ACC112 (cell line): ENCODE measurements at regions not wholly inside any gene's neighbourhood (a gene's known extent, or its start where the extent isn't known, plus 50 kb on each side); places are given as distances from the start of the nearest gene placed in this dataset.
"Not testable (repeated sequence)": the region's sequence is repeated elsewhere in the genome, so short reads cannot be mapped to it uniquely, and the experiment has no call there.

ENCODE experiments used
- H2AFZ ChIP-seq: fragments of 200-600 bp; sonication (generic); one replicate; pipeline ENCODE4 v1.6.0; 2017; ENCODE audit warnings: antibody characterized with exemption, low read length; ENCODE audit not compliant: unreplicated experiment
- H3K27ac ChIP-seq: fragments of 200-600 bp; sonication (generic); 2 replicates; pipeline ENCODE4 v1.5.1; 2014; ENCODE audit warnings: low read depth, mild to moderate bottlenecking, antibody characterized with exemption, low read length, moderate library complexity
- H3K27me3 ChIP-seq: fragments of 200-600 bp; sonication (generic); 2 replicates; pipeline ENCODE4 v1.6.1; 2014; ENCODE audit warnings: mild to moderate bottlenecking, antibody characterized with exemption, low read length, moderate library complexity, mixed read lengths; ENCODE audit not compliant: insufficient read depth
- H3K36me3 ChIP-seq: fragments of 200-600 bp; sonication (generic); 2 replicates; pipeline ENCODE4 v1.6.1; 2016; ENCODE audit warnings: mild to moderate bottlenecking, antibody characterized with exemption, low read length, moderate library complexity, mixed read lengths; ENCODE audit not compliant: insufficient read depth
- H3K4me1 ChIP-seq: fragments of 200-600 bp; sonication (generic); one replicate; pipeline ENCODE4 v1.6.1; 2016; ENCODE audit warnings: low read length, mixed read lengths; ENCODE audit not compliant: insufficient read depth, unreplicated experiment, control insufficient read depth
- H3K4me3 ChIP-seq: fragments of 200-600 bp; sonication (generic); 2 replicates; pipeline ENCODE4 v1.5.1; 2014; ENCODE audit warnings: mild to moderate bottlenecking, low read depth, low read length
- H3K79me2 ChIP-seq: fragments of 200-600 bp; sonication (generic); one replicate; pipeline ENCODE4 v1.6.0; 2016; ENCODE audit warnings: low read length; ENCODE audit not compliant: control insufficient read depth, unreplicated experiment, insufficient read depth

DNA sequence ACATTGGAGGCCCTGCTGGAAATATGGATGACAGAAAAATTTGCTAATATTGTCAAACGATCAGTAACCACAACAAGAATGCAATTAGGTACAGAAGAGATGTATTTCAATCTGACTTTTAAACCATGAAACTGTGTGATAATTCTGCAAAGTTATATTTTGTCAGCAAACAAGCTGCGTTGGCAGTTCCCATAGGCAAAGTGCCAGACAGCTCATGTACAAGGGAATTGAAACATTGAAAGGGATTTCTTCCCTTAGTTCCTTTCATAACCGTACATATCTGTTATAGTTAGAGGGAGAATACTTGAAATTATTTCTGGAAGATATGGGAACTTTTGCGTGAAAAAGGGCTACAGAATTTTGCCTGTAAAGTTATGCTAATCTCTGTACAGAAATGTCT lies 419.4 kb upstream of the PTGER4 start:
- no peaks in the 10 kb centered on the region for H3K36me3 ChIP-seq
- no peak overlapping the region for H3K4me3 ChIP-seq
- H3K27me3 ChIP-seq, result no peaks in the 10 kb centered on the region
- H2AFZ ChIP-seq, result no peak overlapping the region
- no peak overlapping the region for H3K27ac ChIP-seq
- no peaks in the 10 kb centered on the region for H3K79me2 ChIP-seq
- H3K4me1 ChIP-seq, result no peaks in the 10 kb centered on the region

DNA sequence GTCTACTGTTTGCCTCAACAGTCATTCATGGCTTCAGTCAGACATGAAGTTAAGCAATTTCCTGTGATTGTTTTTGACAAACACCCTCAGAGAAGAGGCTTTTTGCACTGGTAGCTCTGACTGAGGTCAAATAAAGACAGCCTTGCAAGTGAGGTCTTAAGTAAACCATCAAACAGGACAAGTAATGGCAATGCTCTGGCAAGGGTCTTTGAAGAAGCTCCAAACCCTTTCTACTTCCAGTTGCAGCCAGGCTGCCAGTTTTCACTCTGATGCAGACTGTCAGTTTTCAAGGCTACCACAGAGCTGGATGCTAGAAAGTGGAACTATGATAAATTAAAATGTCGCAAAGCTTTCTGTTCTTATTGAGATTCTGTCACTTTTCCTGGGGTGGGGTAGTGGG lies 421.5 kb upstream of the PTGER4 start:
- no peak overlapping the region for H2AFZ ChIP-seq
- H3K4me1 ChIP-seq, result no peaks in the 10 kb centered on the region
- H3K27ac ChIP-seq, result no peak overlapping the region
- H3K4me3 ChIP-seq, result no peak overlapping the region
- no peaks in the 10 kb centered on the region for H3K27me3 ChIP-seq
- no peaks in the 10 kb centered on the region for H3K36me3 ChIP-seq
- no peaks in the 10 kb centered on the region for H3K79me2 ChIP-seq

DNA sequence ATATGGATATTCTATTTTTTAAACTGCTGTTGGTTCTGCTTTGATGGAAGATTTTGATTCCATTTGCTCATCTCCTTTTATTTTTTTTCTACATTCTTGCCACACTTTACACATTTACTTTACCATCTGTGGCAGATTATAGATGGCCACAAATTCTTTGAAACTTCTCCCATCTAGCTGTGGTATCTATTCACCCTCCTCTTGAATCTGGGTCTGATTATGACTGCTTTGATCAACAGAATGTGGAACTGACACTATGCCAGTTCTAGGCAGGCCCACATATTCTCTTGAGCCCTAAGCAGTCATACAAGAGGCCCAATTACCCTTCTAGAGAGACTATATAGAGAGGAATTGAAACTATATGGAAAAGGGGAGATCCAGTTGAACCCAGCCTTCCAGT lies 439.0 kb upstream of the PTGER4 start:
- no peak overlapping the region for H3K4me3 ChIP-seq
- H3K4me1 ChIP-seq, result no peaks in the 10 kb centered on the region
- H3K36me3 ChIP-seq, result no peaks in the 10 kb centered on the region
- peak overlapping the region; percentile 63 for H3K27ac ChIP-seq
- no peak overlapping the region for H2AFZ ChIP-seq
- H3K27me3 ChIP-seq, result no peaks in the 10 kb centered on the region
- H3K79me2 ChIP-seq, result no peaks in the 10 kb centered on the region

DNA sequence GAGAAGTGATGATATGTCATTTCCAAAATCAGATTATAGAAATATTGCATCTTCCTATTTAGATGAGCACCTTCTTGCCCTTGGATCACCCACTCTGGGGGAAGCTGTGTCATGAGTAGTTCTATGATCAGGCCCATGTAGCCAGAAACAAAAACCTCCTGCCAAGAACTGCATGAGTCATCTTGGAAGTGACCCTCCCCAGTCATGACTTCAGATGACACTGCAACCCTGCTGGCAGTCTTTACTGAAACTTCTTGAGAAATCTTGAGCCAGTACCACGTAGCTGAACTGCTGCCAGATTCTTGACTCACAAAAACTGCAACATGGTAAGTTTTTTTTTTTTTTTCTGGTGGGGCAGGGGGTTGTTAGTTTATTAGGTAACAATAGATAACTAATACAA lies 439.6 kb upstream of the PTGER4 start:
- Histone ChIP-seq H3K4me1 (no peaks in the 10 kb centered on the region), H3K27ac (peak overlapping the region; percentile 63), H3K36me3 (no peaks in the 10 kb centered on the region), H2AFZ (no peak overlapping the region), H3K79me2 (no peaks in the 10 kb centered on the region), H3K27me3 (no peaks in the 10 kb centered on the region), H3K4me3 (no peak overlapping the region)

DNA sequence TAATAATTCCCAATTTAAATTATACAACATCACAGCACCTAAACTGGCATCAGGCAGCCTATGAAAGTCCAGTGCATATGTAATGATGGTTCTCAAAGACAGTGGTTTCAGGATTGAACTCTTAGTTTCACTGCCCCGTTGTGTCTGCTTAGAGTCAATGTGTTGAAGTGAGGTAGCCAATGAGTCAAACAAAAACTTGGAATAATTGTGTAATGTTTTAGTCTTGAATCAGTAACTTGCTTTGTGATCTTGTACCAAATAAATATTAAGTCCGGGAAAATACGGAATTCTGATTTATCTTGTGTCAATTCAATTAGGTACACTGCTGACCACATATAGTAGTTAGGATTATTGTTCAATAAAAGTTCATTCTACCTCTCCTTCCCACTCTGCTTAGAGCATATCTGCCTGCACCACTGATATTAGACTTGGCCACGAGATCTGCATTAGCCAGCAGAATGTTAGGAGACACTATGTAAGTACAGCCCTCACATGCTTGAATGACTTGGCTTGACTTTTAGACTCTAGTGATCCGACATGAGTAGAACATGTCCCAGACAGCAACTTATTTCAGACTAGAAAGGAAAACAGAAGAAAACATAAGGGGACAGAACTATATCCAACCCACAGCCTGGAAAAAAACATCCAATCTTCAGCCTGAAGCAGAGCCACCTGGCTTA lies 441.5 kb upstream of the PTGER4 start:
- Histone ChIP-seq H3K27ac (no peak overlapping the region), H3K27me3 (no peaks in the 10 kb centered on the region), H2AFZ (no peak overlapping the region), H3K36me3 (no peaks in the 10 kb centered on the region), H3K79me2 (no peaks in the 10 kb centered on the region), H3K4me1 (no peaks in the 10 kb centered on the region), H3K4me3 (no peak overlapping the region)

DNA sequence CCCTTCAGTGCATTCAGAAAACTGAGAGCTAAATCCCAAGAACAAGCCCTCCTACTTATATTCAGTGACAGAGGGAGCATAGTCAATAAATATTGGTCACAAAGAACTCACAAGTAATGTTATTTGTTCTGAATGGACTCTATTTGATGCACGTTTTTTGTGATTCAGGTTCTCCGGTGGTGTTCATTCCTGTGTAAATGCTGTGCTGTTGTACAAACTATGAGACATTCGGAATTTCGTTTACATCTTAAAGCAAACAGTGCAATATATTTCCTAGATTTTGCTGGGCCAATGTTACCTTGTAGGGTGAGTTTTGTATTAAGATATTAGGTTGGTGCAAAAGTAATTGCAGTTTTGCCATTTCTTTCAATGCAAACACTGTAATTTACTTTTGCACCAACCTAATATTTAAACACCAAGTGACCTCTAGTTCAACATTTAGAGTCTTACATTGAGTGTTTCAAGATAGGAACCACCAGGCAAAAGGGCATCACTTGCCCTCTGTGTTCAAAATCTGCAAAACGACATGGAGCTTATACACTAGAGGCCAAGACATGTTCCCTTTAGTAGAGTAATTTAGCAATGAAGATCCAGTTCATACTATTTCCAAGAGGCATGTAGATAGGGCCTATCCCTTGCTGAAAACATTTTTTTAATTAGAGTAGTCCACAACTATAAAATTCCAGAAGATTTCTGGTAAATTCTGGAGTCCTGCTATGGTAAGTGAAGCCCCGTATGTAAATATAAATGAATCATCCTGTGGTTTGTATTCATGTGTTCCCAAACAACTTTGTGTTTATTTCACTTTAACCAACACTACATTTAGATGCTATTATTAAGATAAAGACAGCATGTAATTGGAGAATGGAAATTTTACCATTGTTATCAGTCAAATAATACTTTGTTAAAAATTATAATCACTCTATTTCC lies 444.0 kb upstream of the PTGER4 start:
- peaks cover 6% of the 10 kb centered on the region for H3K4me1 ChIP-seq
- H2AFZ ChIP-seq, result no peak overlapping the region
- no peaks in the 10 kb centered on the region for H3K79me2 ChIP-seq
- no peaks in the 10 kb centered on the region for H3K27me3 ChIP-seq
- H3K4me3 ChIP-seq, result no peak overlapping the region
- no peak overlapping the region for H3K27ac ChIP-seq
- H3K36me3 ChIP-seq, result no peaks in the 10 kb centered on the region

DNA sequence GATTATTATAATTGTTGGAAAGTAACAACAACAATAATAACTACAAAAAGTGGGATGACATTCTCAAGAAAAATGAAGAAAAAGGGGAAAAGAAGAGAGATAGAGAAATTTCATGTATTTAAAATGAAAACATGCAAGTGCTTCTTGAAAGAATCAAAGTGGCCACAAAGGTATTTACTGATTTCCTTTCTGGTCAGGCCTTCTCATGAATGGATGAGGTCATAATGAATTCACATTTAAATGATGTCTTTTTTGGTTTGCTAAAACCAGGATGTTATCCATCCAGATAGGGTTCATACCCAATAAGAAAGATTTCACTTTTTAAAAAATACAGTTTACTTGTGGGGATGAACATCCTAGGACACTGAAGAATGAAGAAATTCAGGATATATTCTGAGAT lies 446.4 kb upstream of the PTGER4 start:
- peaks cover 18% of the 10 kb centered on the region for H3K4me1 ChIP-seq

DNA sequence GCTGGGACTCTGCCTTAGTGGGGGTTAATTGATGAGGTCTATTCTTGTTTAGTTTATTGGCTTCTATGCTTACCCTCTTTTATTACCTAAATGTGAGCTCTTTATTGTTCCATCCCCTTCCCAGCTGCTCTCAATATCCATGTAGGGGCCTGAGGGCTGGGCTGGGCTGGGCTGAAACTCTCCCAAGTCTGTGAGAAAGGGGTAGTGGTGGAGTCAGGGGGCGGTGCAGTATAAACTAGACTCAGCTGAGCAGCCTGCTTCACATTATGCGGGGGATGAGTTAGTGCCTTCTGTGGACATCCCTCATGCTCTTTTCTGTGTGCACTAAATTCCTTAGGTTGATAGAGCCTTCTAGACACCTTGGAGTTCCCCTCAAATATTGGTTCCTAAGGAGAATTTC lies 451.8 kb upstream of the PTGER4 start:
- no peak overlapping the region for H3K27ac ChIP-seq
- H3K4me3 ChIP-seq, result no peak overlapping the region
- no peaks in the 10 kb centered on the region for H3K79me2 ChIP-seq
- H3K27me3 ChIP-seq, result no peaks in the 10 kb centered on the region
- no peaks in the 10 kb centered on the region for H3K36me3 ChIP-seq
- H3K4me1 ChIP-seq, result peaks cover 32% of the 10 kb centered on the region
- H2AFZ ChIP-seq, result no peak overlapping the region

More for the DNA sequence above, 446.4 kb upstream of the PTGER4 start:
- H3K79me2 ChIP-seq, result no peaks in the 10 kb centered on the region
- no peak overlapping the region for H2AFZ ChIP-seq
- no peak overlapping the region for H3K4me3 ChIP-seq
- H3K27ac ChIP-seq, result no peak overlapping the region
- H3K27me3 ChIP-seq, result no peaks in the 10 kb centered on the region
- H3K36me3 ChIP-seq, result no peaks in the 10 kb centered on the region

DNA sequence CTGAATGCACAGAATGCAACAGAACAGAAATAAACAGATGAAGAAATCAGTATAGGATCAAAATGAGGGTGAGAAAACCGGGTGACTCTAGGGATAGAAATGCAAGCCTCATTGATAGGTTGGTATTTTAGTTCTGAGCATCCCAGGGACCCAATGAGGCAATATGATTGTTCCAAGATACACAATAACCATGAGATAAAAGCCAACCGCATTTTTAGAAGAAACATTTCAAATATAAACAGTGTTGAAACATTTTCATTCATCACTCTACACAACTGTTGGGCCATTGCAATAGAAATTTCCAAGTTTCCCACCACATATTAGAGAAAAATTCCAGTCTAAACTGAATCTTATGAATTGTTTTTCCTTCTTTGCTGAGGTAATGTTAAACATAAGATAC lies 452.3 kb upstream of the PTGER4 start:
- H3K4me1 ChIP-seq, result peaks cover 32% of the 10 kb centered on the region
- no peaks in the 10 kb centered on the region for H3K27me3 ChIP-seq
- no peak overlapping the region for H2AFZ ChIP-seq
- no peaks in the 10 kb centered on the region for H3K36me3 ChIP-seq
- H3K79me2 ChIP-seq, result no peaks in the 10 kb centered on the region
- H3K27ac ChIP-seq, result no peak overlapping the region
- H3K4me3 ChIP-seq, result no peak overlapping the region

DNA sequence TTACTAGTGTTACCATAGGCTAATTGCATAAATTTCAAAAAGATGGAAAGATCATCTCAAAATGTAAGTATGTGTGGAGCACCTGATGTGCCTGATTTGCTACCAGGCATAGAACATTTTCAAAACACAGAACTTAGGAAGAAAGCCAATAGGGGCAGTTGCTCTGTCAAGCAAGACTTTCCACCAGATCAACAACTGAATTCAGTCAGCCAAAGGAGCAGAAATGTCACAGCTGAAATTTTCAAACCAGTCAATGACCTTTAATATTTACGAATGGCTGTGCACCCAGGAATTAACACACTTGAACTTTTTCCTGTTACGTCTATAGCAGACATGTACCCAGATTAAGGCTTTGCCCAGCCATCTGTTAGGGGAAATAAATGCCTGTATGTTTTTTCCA lies 452.8 kb upstream of the PTGER4 start:
- Histone ChIP-seq H3K27me3 (no peaks in the 10 kb centered on the region), H3K79me2 (no peaks in the 10 kb centered on the region), H3K36me3 (no peaks in the 10 kb centered on the region), H3K27ac (no peak overlapping the region), H2AFZ (no peak overlapping the region), H3K4me1 (peaks cover 32% of the 10 kb centered on the region), H3K4me3 (no peak overlapping the region)

DNA sequence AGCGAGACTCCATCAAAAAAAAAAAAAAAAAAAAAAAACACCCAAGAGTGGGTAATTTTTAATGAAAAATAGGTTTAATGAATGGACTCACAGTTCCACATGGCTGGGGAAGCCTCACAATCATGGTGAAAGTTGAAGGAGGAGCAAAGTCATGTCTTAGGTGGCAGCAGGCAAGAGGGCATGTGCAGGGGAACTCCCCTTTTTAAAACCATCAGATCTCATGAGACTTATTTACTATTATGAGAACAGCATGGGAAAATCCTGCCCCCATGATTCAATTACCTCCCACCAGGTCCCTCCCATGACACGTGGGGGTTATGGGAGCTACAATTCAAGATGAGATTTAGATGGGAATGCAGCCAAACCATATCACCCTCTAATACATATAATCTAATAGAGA lies 454.6 kb upstream of the PTGER4 start:
- not testable (repeated sequence) for H3K4me3 ChIP-seq, H3K27me3 ChIP-seq, H2AFZ ChIP-seq, H3K79me2 ChIP-seq, H3K27ac ChIP-seq, H3K36me3 ChIP-seq
- peaks cover 26% of the 10 kb centered on the region for H3K4me1 ChIP-seq
